Osteocyte (in vitro differentiated cells): ENCODE measurements at regions not wholly inside any gene's neighbourhood (a gene's known extent, or its start where the extent isn't known, plus 50 kb on each side); places are given as distances from the start of the nearest gene placed in this dataset.
A peak's percentile ranks its signal among the peaks of the same experiment; 100 is the strongest.

Experiments
- DNase-seq: peaks from one replicate; pipeline ENCODE4 v3.0.0; 2021; ENCODE audit warnings: mixed read lengths; ENCODE audit not compliant: unreplicated experiment; ENCODE audit errors: extremely low spot score
- H3K27ac Mint-ChIP-seq: one replicate; pipeline ENCODE4 v1.8.0; 2021; ENCODE audit warnings: mild to moderate bottlenecking, mixed read lengths; ENCODE audit not compliant: unreplicated experiment
- H3K27me3 Mint-ChIP-seq: one replicate; pipeline ENCODE4 v1.8.0; 2021; ENCODE audit warnings: mixed read lengths; ENCODE audit not compliant: unreplicated experiment
- H3K36me3 Mint-ChIP-seq: one replicate; pipeline ENCODE4 v1.8.0; 2021; ENCODE audit warnings: mixed read lengths; ENCODE audit not compliant: unreplicated experiment
- H3K4me1 Mint-ChIP-seq: one replicate; pipeline ENCODE4 v1.8.0; 2021; ENCODE audit warnings: mixed read lengths; ENCODE audit not compliant: unreplicated experiment
- H3K4me3 Mint-ChIP-seq: one replicate; pipeline ENCODE4 v1.8.0; 2021; ENCODE audit warnings: mild to moderate bottlenecking, moderate library complexity, mixed read lengths; ENCODE audit not compliant: unreplicated experiment
- H3K9me3 Mint-ChIP-seq: one replicate; pipeline ENCODE4 v1.8.0; 2021; ENCODE audit warnings: mixed read lengths; ENCODE audit not compliant: unreplicated experiment
- CTCF ChIP-seq: fragments of 200-600 bp; sonication (generic); IDR thresholded peaks from 2 replicates; pipeline ENCODE4 v1.5.0; 2021; ENCODE audit warnings: antibody characterized with exemption, mild to moderate bottlenecking, moderate library complexity

- H3K9me3 Mint-ChIP-seq, result peaks cover 4% of the 10 kb centered on the region
- H3K27me3 Mint-ChIP-seq, result peaks cover 21% of the 10 kb centered on the region
- no peak overlapping the region for H3K4me3 Mint-ChIP-seq
- H3K36me3 Mint-ChIP-seq, result no peaks in the 10 kb centered on the region
- no peak overlapping the region for H3K27ac Mint-ChIP-seq
- TF ChIP-seq CTCF, result no peak
- peaks cover 36% of the 10 kb centered on the region for H3K4me1 Mint-ChIP-seq
- DNase-seq, result peak; percentile 69
Measured at GRCh38 chr2:128755695-128756364, 437.2 kb upstream of the HS6ST1 start.

- Mint-ChIP-seq H3K27ac (no peak overlapping the region), H3K9me3 (peaks cover 6% of the 10 kb centered on the region), H3K27me3 (peaks cover 24% of the 10 kb centered on the region), H3K4me1 (peaks cover 34% of the 10 kb centered on the region), H3K4me3 (no peak overlapping the region), H3K36me3 (no peaks in the 10 kb centered on the region)
- TF ChIP-seq CTCF, result no peak
- DNase-seq, result peak; percentile 62
Measured at GRCh38 chr2:128756365-128756717, 437.7 kb upstream of the HS6ST1 start.

- H3K36me3 Mint-ChIP-seq, result no peaks in the 10 kb centered on the region
- H3K27ac Mint-ChIP-seq, result no peak overlapping the region
- H3K27me3 Mint-ChIP-seq, result peaks cover 46% of the 10 kb centered on the region
- H3K9me3 Mint-ChIP-seq, result peaks cover 25% of the 10 kb centered on the region
- TF ChIP-seq CTCF, result no peak
- DNase-seq, result no peak
- no peak overlapping the region for H3K4me3 Mint-ChIP-seq
- H3K4me1 Mint-ChIP-seq, result no peaks in the 10 kb centered on the region
Measured at GRCh38 chr2:128765811-128766210, 447.1 kb upstream of the HS6ST1 start.

GRCh38 chr2:128768041-128768440, 449.4 kb upstream of the HS6ST1 start:
- H3K4me1 Mint-ChIP-seq, result no peaks in the 10 kb centered on the region

More at GRCh38 chr2:128768041-128768440, 449.4 kb upstream of the HS6ST1 start:
- TF ChIP-seq CTCF, result no peak
- Mint-ChIP-seq H3K9me3 (peaks cover 9% of the 10 kb centered on the region), H3K4me3 (no peak overlapping the region), H3K27me3 (peaks cover 47% of the 10 kb centered on the region), H3K36me3 (no peaks in the 10 kb centered on the region), H3K27ac (no peak overlapping the region)
- DNase-seq, result no peak
